22Rv1 (cell line): ENCODE measurements at regions not wholly inside any gene's neighbourhood (a gene's known extent, or its start where the extent isn't known, plus 50 kb on each side); places are given as distances from the start of the nearest gene placed in this dataset.

Experiments used
- H3K27ac ChIP-seq: fragments of 450-650 bp; 2 replicates; pipeline ENCODE4 v1.5.1; 2017
- CTCF ChIP-seq: fragments of 450-650 bp; IDR thresholded peaks from 2 replicates; pipeline ENCODE4 v1.5.1; 2017; ENCODE audit warnings: mild to moderate bottlenecking
- ZFX ChIP-seq: fragments of 450-650 bp; IDR thresholded peaks from 2 replicates; pipeline ENCODE4 v1.6.1; 2017; ENCODE audit warnings: antibody characterized with exemption, borderline replicate concordance

GRCh38 chr6:105476978-105477377, 74.1 kb upstream of the PREP start:
- H3K27ac ChIP-seq = no peak overlapping the region
- TF ChIP-seq ZFX = no peak
- TF ChIP-seq CTCF = no peak

- no peak for TF ChIP-seq CTCF
- no peak for TF ChIP-seq ZFX
- H3K27ac ChIP-seq = no peak overlapping the region
Measured at GRCh38 chr6:105474234-105474633, 71.4 kb upstream of the PREP start.

GRCh38 chr6:105469946-105470345, 67.1 kb upstream of the PREP start:
- TF ChIP-seq CTCF (no peak), ZFX (no peak)
- H3K27ac ChIP-seq = no peak overlapping the region

GRCh38 chr6:105468850-105469249, 66.0 kb upstream of the PREP start:
- TF ChIP-seq CTCF (no peak), ZFX (no peak)
- no peak overlapping the region for H3K27ac ChIP-seq

- no peak overlapping the region for H3K27ac ChIP-seq
- no peak for TF ChIP-seq ZFX
- no peak for TF ChIP-seq CTCF
Measured at GRCh38 chr6:105460860-105461259, 58.0 kb upstream of the PREP start.

- no peak overlapping the region for H3K27ac ChIP-seq
- TF ChIP-seq CTCF (no peak), ZFX (no peak)
Measured at GRCh38 chr6:105459864-105460263, 57.0 kb upstream of the PREP start.

GRCh38 chr6:105459049-105459448, 56.2 kb upstream of the PREP start:
- TF ChIP-seq ZFX (no peak), CTCF (no peak)
- no peak overlapping the region for H3K27ac ChIP-seq
